GM23338 (cell line): ENCODE measurements at regions not wholly inside any gene's neighbourhood (a gene's known extent, or its start where the extent isn't known, plus 50 kb on each side); places are given as distances from the start of the nearest gene placed in this dataset.

Experiments used
- ATAC-seq: fragments of 200-7000 bp; cut with Tn5 transposase; 3 replicates; pipeline ENCODE4 v1.9.1; 2020
- DNase-seq: peaks from one replicate; pipeline ENCODE4 v3.0.0-alpha.2; 2015; ENCODE audit warnings: low spot score
- H2AFZ ChIP-seq: fragments of 200-600 bp; sonication (generic); 2 replicates; pipeline ENCODE4 v1.8.0; 2016; ENCODE audit warnings: antibody characterized with exemption, mild to moderate bottlenecking, moderate library complexity
- H3F3A ChIP-seq: fragments of 200-600 bp; sonication (generic); replicated peaks from 2 replicates; pipeline ENCODE4 v1.8.0; 2017; ENCODE audit warnings: antibody characterized with exemption, mixed run types, low read depth
- H3K27ac ChIP-seq: fragments of 200-600 bp; sonication (generic); 2 replicates; pipeline ENCODE4 v1.6.1; 2016; ENCODE audit warnings: low read depth
- H3K27me3 ChIP-seq: fragments of 200-600 bp; sonication (generic); 2 replicates; pipeline ENCODE4 v1.8.0; 2016; ENCODE audit warnings: mild to moderate bottlenecking, mixed run types, moderate library complexity; ENCODE audit not compliant: insufficient read depth
- H3K36me3 ChIP-seq: fragments of 200-600 bp; sonication (generic); 2 replicates; pipeline ENCODE4 v1.8.0; 2016; ENCODE audit warnings: mild to moderate bottlenecking; ENCODE audit not compliant: insufficient read depth
- H3K4me1 ChIP-seq: fragments of 200-600 bp; sonication (generic); 2 replicates; pipeline ENCODE4 v1.8.0; 2016; ENCODE audit warnings: mild to moderate bottlenecking, moderate library complexity; ENCODE audit not compliant: insufficient read depth
- H3K4me2 ChIP-seq: fragments of 200-600 bp; sonication (generic); 2 replicates; pipeline ENCODE4 v1.7.1; 2017; ENCODE audit warnings: mixed run types
- H3K4me3 ChIP-seq: fragments of 200-600 bp; sonication (generic); 2 replicates; pipeline ENCODE4 v1.6.1; 2016; ENCODE audit warnings: mixed run types
- H3K79me2 ChIP-seq: fragments of 200-600 bp; sonication (generic); replicated peaks from 2 replicates; pipeline ENCODE4 v1.8.0; 2017; ENCODE audit warnings: mild to moderate bottlenecking; ENCODE audit not compliant: insufficient read depth
- H3K9me2 ChIP-seq: fragments of 200-600 bp; sonication (generic); 2 replicates; pipeline ENCODE4 v1.8.0; 2017; ENCODE audit not compliant: insufficient read depth
- H4K20me1 ChIP-seq: fragments of 200-600 bp; sonication (generic); replicated peaks from 2 replicates; pipeline ENCODE4 v1.8.0; 2017; ENCODE audit warnings: mild to moderate bottlenecking; ENCODE audit not compliant: insufficient read depth
- H3K27ac Mint-ChIP-seq: 2 replicates; pipeline ENCODE4 v1.8.0; 2020; ENCODE audit warnings: inconsistent platforms, mild to moderate bottlenecking, moderate library complexity, mixed read lengths
- H3K27me3 Mint-ChIP-seq: 3 replicates; pipeline ENCODE4 v1.8.0; 2022; ENCODE audit warnings: low read depth, mild to moderate bottlenecking, moderate library complexity, mixed read lengths, inconsistent platforms; ENCODE audit not compliant: insufficient read depth, poor library complexity
- H3K36me3 Mint-ChIP-seq: 3 replicates; pipeline ENCODE4 v1.8.0; 2021; ENCODE audit warnings: low read depth, mild to moderate bottlenecking, inconsistent platforms, moderate library complexity, mixed read lengths
- H3K4me1 Mint-ChIP-seq: 3 replicates; pipeline ENCODE4 v1.8.0; 2020; ENCODE audit warnings: mild to moderate bottlenecking, inconsistent platforms, mixed read lengths
- H3K4me3 Mint-ChIP-seq: 3 replicates; pipeline ENCODE4 v1.8.0; 2021; ENCODE audit warnings: moderate library complexity, mild to moderate bottlenecking, inconsistent platforms, mixed read lengths
- H3K9me3 Mint-ChIP-seq: 3 replicates; pipeline ENCODE4 v1.8.0; 2020; ENCODE audit warnings: moderate library complexity, mild to moderate bottlenecking, inconsistent platforms, mixed read lengths
- CREB1 ChIP-seq: fragments of 250-450 bp; sonication (Bioruptor Pico); IDR thresholded peaks from 2 replicates; pipeline ENCODE4 v1.5.0; 2020; ENCODE audit warnings: low read depth, mild to moderate bottlenecking, moderate library complexity
- CTCF ChIP-seq, 2 experiments: fragments of 200-600 bp in 1 of 2; sonication (generic) in 1 of 2; conservative IDR thresholded peaks; 2 replicates each; pipeline versions ENCODE4 v1.5.1 to v1.6.1; 2016 to 2017; ENCODE audit warnings: antibody characterized with exemption in 2 of 2, low read depth in 2 of 2, mild to moderate bottlenecking in 2 of 2, moderate library complexity in 1 of 2
- ETS1 ChIP-seq: IDR thresholded peaks from 2 replicates; pipeline ENCODE4 v1.6.1; 2016; ENCODE audit warnings: antibody characterized with exemption
- EZH2 ChIP-seq: fragments of 200-600 bp; sonication (generic); IDR thresholded peaks from one replicate; pipeline ENCODE4 v1.8.0; 2017; ENCODE audit warnings: antibody characterized with exemption, mild to moderate bottlenecking, low read depth; ENCODE audit not compliant: unreplicated experiment
- EZH2phosphoT487 ChIP-seq: fragments of 200-600 bp; sonication (generic); IDR thresholded peaks from one replicate; pipeline ENCODE4 v1.8.1; 2018; ENCODE audit warnings: antibody characterized with exemption; ENCODE audit not compliant: unreplicated experiment
- JUNB ChIP-seq: IDR thresholded peaks from one replicate; pipeline ENCODE4 v1.6.1; 2016; ENCODE audit warnings: antibody characterized with exemption; ENCODE audit not compliant: unreplicated experiment
- NANOG ChIP-seq: IDR thresholded peaks from 2 replicates; pipeline ENCODE4 v1.6.1; 2016; ENCODE audit warnings: antibody characterized with exemption, borderline replicate concordance
- POLR2AphosphoS5 ChIP-seq: IDR thresholded peaks from 2 replicates; pipeline ENCODE4 v1.6.1; 2016; ENCODE audit warnings: antibody characterized with exemption, low read depth
- REST ChIP-seq: IDR thresholded peaks from one replicate; pipeline ENCODE4 v1.6.1; 2018; ENCODE audit warnings: antibody characterized with exemption; ENCODE audit not compliant: unreplicated experiment
- STAT1 ChIP-seq: IDR thresholded peaks from one replicate; pipeline ENCODE4 v1.6.1; 2016; ENCODE audit warnings: antibody characterized with exemption; ENCODE audit not compliant: unreplicated experiment
- ZNF114 ChIP-seq: fragments of 250-450 bp; sonication (Bioruptor Pico); IDR thresholded peaks from 2 replicates; pipeline ENCODE4 v1.5.0; 2020; ENCODE audit warnings: mild to moderate bottlenecking, moderate library complexity
- ZNF331 ChIP-seq: fragments of 250-450 bp; sonication (Bioruptor Pico); IDR thresholded peaks from 2 replicates; pipeline ENCODE4 v1.5.0; 2020; ENCODE audit warnings: low read depth, mild to moderate bottlenecking, moderate library complexity

- ATAC-seq (no peak), DNase-seq (no peak)
- no peak overlapping the region for H3K27ac Mint-ChIP-seq
- H3K9me3 Mint-ChIP-seq = no peaks in the 10 kb centered on the region
- Histone ChIP-seq H3K79me2 (no peaks in the 10 kb centered on the region), H3K27ac (no peak overlapping the region), H3K9me2 (no peaks in the 10 kb centered on the region; the same call in 1 of the 2 replicates), H3F3A (no peaks in the 10 kb centered on the region), H4K20me1 (no peaks in the 10 kb centered on the region), H2AFZ (peak overlapping the region; percentile 73), H3K36me3 (no peaks in the 10 kb centered on the region), H3K4me2 (no peak overlapping the region), H3K4me3 (no peak overlapping the region), H3K4me1 (no peaks in the 10 kb centered on the region), H3K27me3 (no peaks in the 10 kb centered on the region)
- TF ChIP-seq JUNB (no peak), ZNF114 (CRISPR knock-in tag) (no peak), STAT1 (no peak), POLR2AphosphoS5 (no peak), EZH2 (no peak), REST (no peak), ZNF331 (CRISPR knock-in tag) (no peak), NANOG (no peak), CREB1 (CRISPR knock-in tag) (no peak), ETS1 (no peak), CTCF (conservative IDR thresholded peaks at IDR 0.05; ENCODE audit: low read depth in 2 of 2) (no peak), EZH2phosphoT487 (no peak)
- H3K4me1 Mint-ChIP-seq = peaks cover 7% of the 10 kb centered on the region; the same call in 2 of the 3 replicates
- H3K27me3 Mint-ChIP-seq = no peaks in the 10 kb centered on the region
- H3K36me3 Mint-ChIP-seq = no peaks in the 10 kb centered on the region
- H3K4me3 Mint-ChIP-seq = no peak overlapping the region
Observed at GRCh38 chr5:58182287-58182841, 277.5 kb downstream of the PLK2 start.
